ENCODE measurements at regions not wholly inside any gene's neighbourhood (a gene's known extent, or its start where the extent isn't known, plus 50 kb on each side); places are given as distances from the start of the nearest gene placed in this dataset.

- Histone ChIP-seq H3K36me3 (no peaks in the 10 kb centered on the region), H3K27me3 (replicated peaks; ENCODE audit: insufficient read depth) (no peaks in the 10 kb centered on the region), H3K9me3 (no peaks in the 10 kb centered on the region), H3K27ac (no peak overlapping the region), H3K4me1 (replicated peaks) (no peaks in the 10 kb centered on the region), H3K4me3 (no peak overlapping the region)
- intact Hi-C loops (cut with DNase I) = no loop called here
- no peak for TF ChIP-seq POLR2A (IDR thresholded peaks at IDR 0.05)
- TF ChIP-seq CTCF (IDR thresholded peaks at IDR 0.05) = no peak
- TF ChIP-seq POLR2AphosphoS5 (IDR thresholded peaks at IDR 0.05) = no peak
- DNase-seq (ENCODE audit: low spot score) = no peak
- WGBS = 72% methylated on average over 2 of the region's 2 CpGs
Measured at GRCh38 chr11:115705200-115705599, 201.0 kb upstream of the CADM1 start.

- intact Hi-C loops (cut with DNase I) = no loop called here
- no peaks in the 10 kb centered on the region for H3K36me3 ChIP-seq
- 73% methylated on average over 11 of the region's 12 CpGs for WGBS
- no peak for DNase-seq (ENCODE audit: low spot score)
- no peak overlapping the region for H3K4me3 ChIP-seq
- no peaks in the 10 kb centered on the region for H3K27me3 ChIP-seq (replicated peaks; ENCODE audit: insufficient read depth)
- H3K27ac ChIP-seq = no peak overlapping the region
- peaks cover 2% of the 10 kb centered on the region for H3K4me1 ChIP-seq (replicated peaks)
- TF ChIP-seq POLR2AphosphoS5 (IDR thresholded peaks at IDR 0.05) (no peak), POLR2A (IDR thresholded peaks at IDR 0.05) (no peak), CTCF (IDR thresholded peaks at IDR 0.05) (no peak)
- H3K9me3 ChIP-seq = no peaks in the 10 kb centered on the region
Measured at GRCh38 chr11:115700981-115701875, 197.0 kb upstream of the CADM1 start.

GRCh38 chr11:115700496-115700895 lies 196.3 kb upstream of the CADM1 start:
- no peak overlapping the region for H3K4me3 ChIP-seq
- intact Hi-C loops (cut with DNase I) = no loop called here
- H3K36me3 ChIP-seq = no peaks in the 10 kb centered on the region
- DNase-seq (ENCODE audit: low spot score) = no peak
- no peaks in the 10 kb centered on the region for H3K27me3 ChIP-seq (replicated peaks; ENCODE audit: insufficient read depth)
- TF ChIP-seq POLR2AphosphoS5 (IDR thresholded peaks at IDR 0.05) (no peak), CTCF (IDR thresholded peaks at IDR 0.05) (no peak), POLR2A (IDR thresholded peaks at IDR 0.05) (no peak)
- 49% methylated on average over 4 of the region's 4 CpGs for WGBS
- no peaks in the 10 kb centered on the region for H3K9me3 ChIP-seq
- peaks cover 2% of the 10 kb centered on the region for H3K4me1 ChIP-seq (replicated peaks)
- H3K27ac ChIP-seq = no peak overlapping the region

GRCh38 chr11:115699733-115700132 lies 195.5 kb upstream of the CADM1 start:
- H3K4me1 ChIP-seq (replicated peaks) = peaks cover 2% of the 10 kb centered on the region
- TF ChIP-seq POLR2AphosphoS5 (IDR thresholded peaks at IDR 0.05) (peak; percentile 29), POLR2A (IDR thresholded peaks at IDR 0.05) (no peak)
- DNase-seq (ENCODE audit: low spot score) = peak; percentile 33
- H3K36me3 ChIP-seq = no peaks in the 10 kb centered on the region
- H3K27ac ChIP-seq = no peak overlapping the region
- H3K4me3 ChIP-seq = no peak overlapping the region
- intact Hi-C loops (cut with DNase I) = no loop called here
- H3K9me3 ChIP-seq = no peaks in the 10 kb centered on the region
- H3K27me3 ChIP-seq (replicated peaks; ENCODE audit: insufficient read depth) = no peaks in the 10 kb centered on the region
- 28% methylated on average over 3 of the region's 3 CpGs for WGBS

- no peak overlapping the region for H3K4me3 ChIP-seq
- no peak for DNase-seq (ENCODE audit: low spot score)
- H3K36me3 ChIP-seq = no peaks in the 10 kb centered on the region
- H3K27me3 ChIP-seq (replicated peaks; ENCODE audit: insufficient read depth) = no peaks in the 10 kb centered on the region
- TF ChIP-seq POLR2A (IDR thresholded peaks at IDR 0.05) (no peak), POLR2AphosphoS5 (IDR thresholded peaks at IDR 0.05) (no peak), CTCF (IDR thresholded peaks at IDR 0.05) (no peak)
- H3K9me3 ChIP-seq = no peaks in the 10 kb centered on the region
- peaks cover 2% of the 10 kb centered on the region for H3K4me1 ChIP-seq (replicated peaks)
- 65% methylated on average over 5 of the region's 5 CpGs for WGBS
- no peak overlapping the region for H3K27ac ChIP-seq
- intact Hi-C loops (cut with DNase I) = no loop called here
Measured at GRCh38 chr11:115699326-115699725, 195.1 kb upstream of the CADM1 start.

All from prostate gland (tissue), 2 donors.